Adrenal gland (tissue), 9 donors: ENCODE measurements at regions not wholly inside any gene's neighbourhood (a gene's known extent, or its start where the extent isn't known, plus 50 kb on each side); places are given as distances from the start of the nearest gene placed in this dataset.

Source experiments
- DNase-seq, 7 donors: peaks; one replicate each; pipeline ENCODE4 v3.0.0-alpha.2; 2019 to 2020
- H3K27ac ChIP-seq, 5 donors: fragments of 200-600 bp; sonication (generic) in 4 of 5; 1 replicate in 3 of 5; 2 replicates in 2 of 5; pipeline versions ENCODE4 v1.5.1 to v1.8.0; 2016 to 2020; ENCODE audit warnings: mild to moderate bottlenecking in 1 of 5
- H3K27me3 ChIP-seq: fragments of 200-600 bp; 2 replicates; pipeline ENCODE4 v1.8.0; 2021
- H3K36me3 ChIP-seq, 2 donors: fragments of 200-600 bp; replicated peaks in 1 of 2; 1 replicate in 1 of 2; 2 replicates in 1 of 2; pipeline versions ENCODE4 v1.5.1 to v1.8.0; 2018 to 2022
- H3K4me1 ChIP-seq, 2 donors: fragments of 200-600 bp; replicated peaks in 1 of 2; 1 replicate in 1 of 2; 2 replicates in 1 of 2; pipeline versions ENCODE4 v1.5.1 to v1.8.0; 2018 to 2021
- H3K4me3 ChIP-seq, 4 donors: fragments of 200-600 bp; sonication (generic) in 3 of 4; one replicate each; pipeline ENCODE4 v1.5.1; 2016 to 2018
- H3K9me3 ChIP-seq, 3 donors: fragments of 200-600 bp; sonication (generic) in 1 of 3; replicated peaks in 1 of 3; 1 replicate in 2 of 3; 2 replicates in 1 of 3; pipeline versions ENCODE4 v1.5.1 to v1.8.0; 2016 to 2021
- CTCF ChIP-seq, 6 experiments: fragments of 450-650 bp in 4 of 6; fragments of 200-600 bp in 2 of 6; sonication (generic) in 1 of 6; IDR thresholded peaks; 1 replicate in 5 of 6; 2 replicates in 1 of 6; pipeline versions ENCODE4 v1.5.1 to v1.8.0; 2016 to 2021; ENCODE audit warnings: antibody characterized with exemption in 6 of 6, mild to moderate bottlenecking in 2 of 6, moderate library complexity in 1 of 6
- POLR2A ChIP-seq, 2 donors: fragments of 450-650 bp; IDR thresholded peaks; one replicate each; pipeline ENCODE4 v1.6.1; 2017; ENCODE audit warnings: antibody characterized with exemption in 2 of 2, mild to moderate bottlenecking in 2 of 2, moderate library complexity in 1 of 2
- WGBS, 4 donors: extraction: QIAGEN DNeasy Blood & Tissue Kit in 2 of 4; methylation state at CpG; one replicate each; pipeline versions ENCODE4 v1.1.5 to v1.1.7; 2013 to 2017; 5-methylcytosine and 5-hydroxymethylcytosine counted together
- intact Hi-C, 2 donors: fragments of 100-400 bp; cut with DNase I; formaldehyde crosslinking; loops; one replicate each; pipeline versions ENCODE4 v1.14.1 to v1.15.0; 2022 to 2023
- donor health status: healthy with polysubstance abuse.
- donor health status: Bipolar disorder and iron deficiency.
- donor health status: DM: yes; HTN: yes; CAD: no.
- donor health status: DM: no; HTN: no; CAD: no.
- donor health status: DM: no; HTN: no; CAD: no.

GRCh38 chr12:90479237-90479636, 475.7 kb downstream of the CCER1 start:
- DNase-seq: no peak
- Histone ChIP-seq H3K9me3 (no peaks in the 10 kb centered on the region), H3K36me3 (no peaks in the 10 kb centered on the region), H3K27ac (no peak overlapping the region), H3K4me3 (no peak overlapping the region), H3K27me3 (no peaks in the 10 kb centered on the region), H3K4me1 (no peaks in the 10 kb centered on the region)
- TF ChIP-seq CTCF (IDR thresholded peaks at IDR 0.05) (no peak), POLR2A (IDR thresholded peaks at IDR 0.05) (no peak)
- intact Hi-C loops: no loop called here
- 76 to 93% (median 84%) methylated on average over 1 of the region's 1 CpG for WGBS, 4 donors

- 12 to 20% (median 17%) methylated on average over 2 of the region's 2 CpGs for WGBS, 4 donors
- intact Hi-C loops: no loop called here
- TF ChIP-seq POLR2A (IDR thresholded peaks at IDR 0.05) (no peak), CTCF (IDR thresholded peaks at IDR 0.05) (no peak)
- no peaks in the 10 kb centered on the region for H3K4me1 ChIP-seq
- H3K9me3 ChIP-seq: no peaks in the 10 kb centered on the region
- no peaks in the 10 kb centered on the region for H3K36me3 ChIP-seq
- no peaks in the 10 kb centered on the region for H3K27me3 ChIP-seq
- DNase-seq: no peak
- H3K27ac ChIP-seq: no peak overlapping the region
- no peak overlapping the region for H3K4me3 ChIP-seq
Measured at GRCh38 chr12:90473831-90474230, 481.1 kb downstream of the CCER1 start.

- Histone ChIP-seq H3K27me3 (no peaks in the 10 kb centered on the region), H3K4me1 (no peaks in the 10 kb centered on the region), H3K9me3 (peaks cover 0 to 7% (median 0%) of the 10 kb centered on the region in 3 donors), H3K36me3 (no peaks in the 10 kb centered on the region), H3K27ac (no peak overlapping the region), H3K4me3 (no peak overlapping the region)
- no peak for DNase-seq
- TF ChIP-seq POLR2A (IDR thresholded peaks at IDR 0.05) (no peak), CTCF (IDR thresholded peaks at IDR 0.05) (no peak)
- 50 to 63% (median 53%) methylated on average over 1 of the region's 1 CpG for whole genome bisulfite sequencing, 4 donors
- intact Hi-C loops: no loop called here
Measured at GRCh38 chr12:90460681-90461080, 494.3 kb downstream of the CCER1 start.

GRCh38 chr12:90456248-90456647, 498.7 kb downstream of the CCER1 start:
- H3K27ac ChIP-seq: no peak overlapping the region
- intact Hi-C loops: no loop called here
- H3K36me3 ChIP-seq: no peaks in the 10 kb centered on the region
- H3K27me3 ChIP-seq: no peaks in the 10 kb centered on the region
- H3K4me3 ChIP-seq: no peak overlapping the region
- no peak for TF ChIP-seq POLR2A (IDR thresholded peaks at IDR 0.05)
- TF ChIP-seq CTCF (IDR thresholded peaks at IDR 0.05): no peak
- H3K4me1 ChIP-seq: no peaks in the 10 kb centered on the region
- WGBS, 4 donors: 74 to 86% (median 80%) methylated on average over 3 of the region's 3 CpGs
- peaks cover 0 to 7% (median 0%) of the 10 kb centered on the region in 3 donors for H3K9me3 ChIP-seq
- DNase-seq: no peak
